PC-3 (cell line): ENCODE measurements at regions not wholly inside any gene's neighbourhood (a gene's known extent, or its start where the extent isn't known, plus 50 kb on each side); places are given as distances from the start of the nearest gene placed in this dataset.

Experiments used
- ATAC-seq: fragments of 200-7000 bp; cut with Tn5 transposase; 2 replicates; pipeline ENCODE4 v1.9.1; 2020; ENCODE audit warnings: mild to moderate bottlenecking, moderate library complexity
- BruUV-seq: library from RNA; stranded (reverse); fragments of 400-500 nt; replicated peaks from 2 replicates; lab custom pipeline; 2021; lab: Mats Ljungman, UMichigan
- CTCF ChIA-PET: fragments of 300-600 bp; sonication (Branson Sonifier 250); formaldehyde crosslinking; loops from one replicate; lab custom pipeline; 2022; ENCODE audit warnings: antibody characterized with exemption; lab: Charles Lee
- POLR2A ChIA-PET: fragments of 300-600 bp; sonication (Branson Sonifier 250); formaldehyde crosslinking; loops from one replicate; lab custom pipeline; 2022; ENCODE audit warnings: antibody characterized with exemption; ENCODE audit not compliant: unreplicated experiment; lab: Charles Lee
- DNase-seq: peaks from one replicate; pipeline ENCODE4 v3.0.0-alpha.2; 2015
- H2AFZ ChIP-seq: fragments of 300-600 bp; sonication (generic); 2 replicates; pipeline ENCODE4 v1.6.0; 2016; ENCODE audit warnings: antibody characterized with exemption, low read length
- H3F3A ChIP-seq: fragments of 300-600 bp; sonication (generic); one replicate; pipeline ENCODE4 v1.6.0; 2017; ENCODE audit warnings: antibody characterized with exemption, low read length, control low read depth, mild to moderate bottlenecking; ENCODE audit not compliant: unreplicated experiment
- H3K27ac ChIP-seq: fragments of 300-600 bp; sonication (generic); 2 replicates; pipeline ENCODE4 v1.5.1; 2016; ENCODE audit warnings: mild to moderate bottlenecking, low read length
- H3K27me3 ChIP-seq: fragments of 300-600 bp; sonication (generic); 2 replicates; pipeline ENCODE4 v1.6.1; 2016; ENCODE audit warnings: low read length, mixed read lengths
- H3K36me3 ChIP-seq: fragments of 300-600 bp; sonication (generic); 2 replicates; pipeline ENCODE4 v1.6.1; 2016; ENCODE audit warnings: low read depth, mixed run types, low read length, mixed read lengths
- H3K4me1 ChIP-seq: fragments of 300-600 bp; sonication (generic); 2 replicates; pipeline ENCODE4 v1.5.1; 2016; ENCODE audit warnings: low read length; ENCODE audit not compliant: insufficient read depth
- H3K4me2 ChIP-seq: fragments of 300-600 bp; sonication (generic); 2 replicates; pipeline ENCODE4 v1.6.0; 2016; ENCODE audit warnings: low read length
- H3K4me3 ChIP-seq: fragments of 300-600 bp; sonication (generic); 2 replicates; pipeline ENCODE4 v1.5.1; 2016; ENCODE audit warnings: mild to moderate bottlenecking, low read length, mixed read lengths
- H3K79me2 ChIP-seq: fragments of 300-600 bp; sonication (generic); 2 replicates; pipeline ENCODE4 v1.6.1; 2017; ENCODE audit warnings: low read length, mixed read lengths
- H3K9ac ChIP-seq: fragments of 300-600 bp; sonication (generic); 2 replicates; pipeline ENCODE4 v1.6.0; 2016; ENCODE audit warnings: mild to moderate bottlenecking, low read length
- H3K9me2 ChIP-seq: fragments of 300-600 bp; sonication (generic); replicated peaks from 2 replicates; pipeline ENCODE4 v1.6.1; 2016; ENCODE audit warnings: mixed run types, low read length, mixed read lengths
- H3K9me3 ChIP-seq: fragments of 300-600 bp; sonication (generic); 2 replicates; pipeline ENCODE4 v1.6.1; 2016; ENCODE audit warnings: low read length, mixed read lengths
- H4K20me1 ChIP-seq: fragments of 300-600 bp; sonication (generic); 2 replicates; pipeline ENCODE4 v1.6.1; 2016; ENCODE audit warnings: low read length, mixed read lengths
- EZH2 ChIP-seq: fragments of 300-600 bp; sonication (generic); IDR thresholded peaks from one replicate; pipeline ENCODE4 v1.6.1; 2017; ENCODE audit warnings: antibody characterized with exemption, mild to moderate bottlenecking, low read length; ENCODE audit not compliant: unreplicated experiment
- EZH2phosphoT487 ChIP-seq: fragments of 300-600 bp; sonication (generic); IDR thresholded peaks from 2 replicates; pipeline ENCODE4 v1.6.1; 2018; ENCODE audit warnings: mild to moderate bottlenecking, antibody characterized with exemption, low read length, borderline replicate concordance
- intact Hi-C: fragments of 100-400 bp; cut with micrococcal nuclease; formaldehyde crosslinking; loops from 2 replicates; pipeline ENCODE4 v1.9.0; 2023
- TF ChIP-seq, protein P1 (sequence below): fragments of 300-600 bp; sonication (generic); conservative IDR thresholded peaks from 2 replicates; pipeline ENCODE4 v1.5.1; 2017; ENCODE audit warnings: antibody characterized with exemption, low read depth, mild to moderate bottlenecking, low read length

DNA sequence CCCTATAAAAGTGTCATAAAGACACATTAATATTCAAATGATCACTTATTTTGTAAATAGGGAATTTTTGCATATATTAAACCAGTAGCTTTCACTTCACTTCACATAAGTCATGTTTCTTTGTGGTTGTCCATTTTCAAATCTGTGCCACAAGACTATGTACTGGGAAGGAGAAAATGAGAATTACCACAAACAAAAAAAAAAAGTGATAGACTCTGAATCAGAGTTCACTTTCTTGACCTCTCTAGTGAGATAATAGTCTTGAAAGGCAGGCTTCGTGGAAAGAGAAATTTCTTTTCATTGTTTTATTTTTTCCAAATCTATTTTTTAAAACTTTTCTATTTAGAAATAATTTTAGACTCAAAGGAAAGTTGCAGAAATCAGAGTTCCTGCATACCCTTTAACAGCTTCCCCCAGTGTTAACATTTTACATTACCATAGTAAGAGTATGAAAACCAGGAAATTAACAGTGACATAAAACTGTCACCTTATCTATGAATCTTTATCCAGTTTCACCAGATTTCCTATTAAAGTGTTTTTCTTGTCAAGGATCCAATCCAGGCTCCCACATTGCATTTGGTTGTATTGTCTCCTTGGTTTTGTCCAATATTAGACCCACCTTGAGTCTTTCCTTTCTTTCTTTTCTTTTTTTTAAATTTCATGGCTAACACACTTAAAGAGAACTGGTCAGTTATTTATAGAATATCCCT is 215.4 kb upstream of the PGRMC2 start:
- DNase-seq (no peak), ATAC-seq (no peak)
- H3K9ac ChIP-seq, result no peak overlapping the region
- no peaks in the 10 kb centered on the region for H3K9me2 ChIP-seq
- no TSS peak for BruUV-seq
- H3K27ac ChIP-seq, result no peak overlapping the region
- H3K4me2 ChIP-seq, result no peak overlapping the region
- intact Hi-C loops, result no loop called here
- H3K4me3 ChIP-seq, result no peak overlapping the region
- POLR2A ChIA-PET, result no interaction called here
- H3K9me3 ChIP-seq, result no peaks in the 10 kb centered on the region
- no peaks in the 10 kb centered on the region for H3F3A ChIP-seq
- no peaks in the 10 kb centered on the region for H3K36me3 ChIP-seq
- no peaks in the 10 kb centered on the region for H3K27me3 ChIP-seq
- H4K20me1 ChIP-seq, result no peaks in the 10 kb centered on the region
- no peaks in the 10 kb centered on the region for H3K79me2 ChIP-seq
- H3K4me1 ChIP-seq, result no peaks in the 10 kb centered on the region
- CTCF ChIA-PET, result no interaction called here
- no peak overlapping the region for H2AFZ ChIP-seq
- no peak for TF ChIP-seq EZH2
- no peak for TF ChIP-seq EZH2phosphoT487
- TF ChIP-seq, protein P1, sequence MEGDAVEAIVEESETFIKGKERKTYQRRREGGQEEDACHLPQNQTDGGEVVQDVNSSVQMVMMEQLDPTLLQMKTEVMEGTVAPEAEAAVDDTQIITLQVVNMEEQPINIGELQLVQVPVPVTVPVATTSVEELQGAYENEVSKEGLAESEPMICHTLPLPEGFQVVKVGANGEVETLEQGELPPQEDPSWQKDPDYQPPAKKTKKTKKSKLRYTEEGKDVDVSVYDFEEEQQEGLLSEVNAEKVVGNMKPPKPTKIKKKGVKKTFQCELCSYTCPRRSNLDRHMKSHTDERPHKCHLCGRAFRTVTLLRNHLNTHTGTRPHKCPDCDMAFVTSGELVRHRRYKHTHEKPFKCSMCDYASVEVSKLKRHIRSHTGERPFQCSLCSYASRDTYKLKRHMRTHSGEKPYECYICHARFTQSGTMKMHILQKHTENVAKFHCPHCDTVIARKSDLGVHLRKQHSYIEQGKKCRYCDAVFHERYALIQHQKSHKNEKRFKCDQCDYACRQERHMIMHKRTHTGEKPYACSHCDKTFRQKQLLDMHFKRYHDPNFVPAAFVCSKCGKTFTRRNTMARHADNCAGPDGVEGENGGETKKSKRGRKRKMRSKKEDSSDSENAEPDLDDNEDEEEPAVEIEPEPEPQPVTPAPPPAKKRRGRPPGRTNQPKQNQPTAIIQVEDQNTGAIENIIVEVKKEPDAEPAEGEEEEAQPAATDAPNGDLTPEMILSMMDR, result no peak

- no peak overlapping the region for H3K4me2 ChIP-seq
- H4K20me1 ChIP-seq, result no peaks in the 10 kb centered on the region
- H3K9ac ChIP-seq, result no peak overlapping the region
- POLR2A ChIA-PET, result no interaction called here
- H3K27me3 ChIP-seq, result no peaks in the 10 kb centered on the region
- H3K9me3 ChIP-seq, result 0 out of 2 replicates have a peak, but pooled peaks cover 3% of the 10 kb centered on the region
- TF ChIP-seq, protein P1, result no peak
- no peak for TF ChIP-seq EZH2
- TF ChIP-seq EZH2phosphoT487, result no peak
- peak; percentile 24; the same call in 1 of the 2 replicates for ATAC-seq
- no peaks in the 10 kb centered on the region for H3K36me3 ChIP-seq
- BruUV-seq, result no TSS peak
- no peaks in the 10 kb centered on the region for H3F3A ChIP-seq
- DNase-seq, result peak; percentile 44
- intact Hi-C loops, result no loop called here
- no peaks in the 10 kb centered on the region for H3K9me2 ChIP-seq
- no peak overlapping the region for H3K27ac ChIP-seq
- no peaks in the 10 kb centered on the region for H3K4me1 ChIP-seq
- no peak overlapping the region for H2AFZ ChIP-seq
- H3K4me3 ChIP-seq, result no peak overlapping the region
- CTCF ChIA-PET, result no interaction called here
- no peaks in the 10 kb centered on the region for H3K79me2 ChIP-seq
Measured at GRCh38 chr4:128501239-128501638, 213.6 kb upstream of the PGRMC2 start.

- TF ChIP-seq, protein P1, result no peak
- no peak for TF ChIP-seq EZH2phosphoT487
- no peak for TF ChIP-seq EZH2
- H4K20me1 ChIP-seq, result no peaks in the 10 kb centered on the region
- intact Hi-C loops, result no loop called here
Measured at GRCh38 chr4:128488055-128488705, 200.6 kb upstream of the PGRMC2 start.

More at GRCh38 chr4:128488055-128488705, 200.6 kb upstream of the PGRMC2 start:
- POLR2A ChIA-PET, result no interaction called here
- no peaks in the 10 kb centered on the region for H3K9me3 ChIP-seq
- DNase-seq (no peak), ATAC-seq (no peak)
- H3F3A ChIP-seq, result no peaks in the 10 kb centered on the region
- no peaks in the 10 kb centered on the region for H3K9me2 ChIP-seq
- H3K4me1 ChIP-seq, result no peaks in the 10 kb centered on the region
- H3K4me2 ChIP-seq, result no peak overlapping the region
- no peaks in the 10 kb centered on the region for H3K27me3 ChIP-seq
- no peak overlapping the region for H3K9ac ChIP-seq
- H3K27ac ChIP-seq, result no peak overlapping the region
- no peak overlapping the region for H3K4me3 ChIP-seq
- no peak overlapping the region for H2AFZ ChIP-seq
- BruUV-seq, result no TSS peak
- CTCF ChIA-PET, result interaction anchor here (0.6 kb wide), 1 partner anchor 41 kb away, joined by 4 read pairs; no protein-coding TSS in a partner anchor
- H3K36me3 ChIP-seq, result no peaks in the 10 kb centered on the region
- H3K79me2 ChIP-seq, result no peaks in the 10 kb centered on the region
